NCI-H2196 (cell line): ENCODE measurements at regions not wholly inside any gene's neighbourhood (a gene's known extent, or its start where the extent isn't known, plus 50 kb on each side); places are given as distances from the start of the nearest gene placed in this dataset.

ENCODE experiments used
- DNase-seq: peaks from one replicate; lab custom pipeline; 2025; ENCODE audit not compliant: unreplicated experiment; lab: John Stamatoyannopoulos, UW

DNA sequence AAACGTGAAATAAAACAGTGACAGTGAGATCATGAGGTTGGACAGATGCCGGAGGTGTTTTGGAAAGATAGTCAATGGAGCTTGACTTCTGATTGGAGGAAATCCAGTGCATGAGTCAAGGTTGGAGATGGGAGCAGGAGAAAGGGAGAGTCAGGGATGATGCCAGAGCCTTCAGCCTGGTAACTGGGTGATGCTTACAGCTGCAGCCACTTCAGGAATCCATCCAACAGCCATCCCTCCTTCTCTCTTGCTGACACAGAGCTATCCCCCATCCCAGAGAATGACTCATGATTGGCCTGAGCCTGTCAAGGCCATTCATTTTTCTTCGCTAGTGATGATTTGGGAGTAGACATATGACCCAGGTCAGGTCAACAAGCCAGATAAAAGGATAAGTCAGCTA lies 112.8 kb downstream of the SAMD5 start:
- DNase-seq: no peak

DNA sequence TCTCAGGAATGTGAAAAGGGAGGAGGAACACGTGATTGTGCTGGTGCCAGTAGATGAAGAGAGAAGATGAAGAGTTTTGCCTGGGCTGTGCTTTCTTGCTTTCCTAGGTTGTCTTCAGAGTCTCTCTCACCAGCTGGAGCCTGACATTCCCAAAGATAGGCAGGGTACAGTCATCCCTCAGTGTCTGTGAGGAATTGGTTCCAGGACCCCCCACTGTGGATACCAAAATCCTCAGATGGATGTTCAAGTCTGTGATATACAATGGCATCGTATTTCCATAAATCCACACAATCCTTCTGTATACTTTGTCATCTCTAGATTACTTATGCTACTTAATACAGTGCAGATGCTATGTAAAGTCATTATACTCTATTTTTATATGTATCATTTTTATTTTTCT lies 113.5 kb downstream of the SAMD5 start:
- DNase-seq: no peak

DNA sequence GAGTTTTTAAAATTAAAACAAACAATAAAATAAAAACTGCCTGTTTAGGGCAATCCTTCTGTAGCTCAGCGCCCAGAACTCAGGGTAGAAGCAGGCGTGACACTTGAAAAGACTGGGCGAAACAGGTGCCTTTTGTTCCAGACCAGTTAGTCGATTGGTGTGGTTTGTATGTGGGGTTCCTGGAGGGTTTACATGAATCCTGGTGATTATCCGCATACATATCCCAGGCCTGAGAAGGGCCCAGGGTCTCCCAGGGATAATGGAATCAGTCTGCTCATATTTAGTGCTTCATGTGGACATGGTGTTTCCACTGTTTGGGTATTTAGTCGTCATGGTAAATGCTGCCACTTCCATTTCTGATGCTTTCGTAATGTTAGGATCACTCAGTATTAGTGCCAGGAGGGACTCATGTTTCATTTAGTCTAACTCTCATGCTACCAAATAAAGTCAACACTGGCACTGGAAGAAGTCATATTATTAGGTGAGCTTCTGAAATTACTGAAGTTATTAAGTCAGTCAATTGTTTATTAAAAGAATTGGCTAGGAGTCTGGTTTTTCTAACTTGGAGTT lies 116.5 kb downstream of the SAMD5 start:
- no peak for DNase-seq

DNA sequence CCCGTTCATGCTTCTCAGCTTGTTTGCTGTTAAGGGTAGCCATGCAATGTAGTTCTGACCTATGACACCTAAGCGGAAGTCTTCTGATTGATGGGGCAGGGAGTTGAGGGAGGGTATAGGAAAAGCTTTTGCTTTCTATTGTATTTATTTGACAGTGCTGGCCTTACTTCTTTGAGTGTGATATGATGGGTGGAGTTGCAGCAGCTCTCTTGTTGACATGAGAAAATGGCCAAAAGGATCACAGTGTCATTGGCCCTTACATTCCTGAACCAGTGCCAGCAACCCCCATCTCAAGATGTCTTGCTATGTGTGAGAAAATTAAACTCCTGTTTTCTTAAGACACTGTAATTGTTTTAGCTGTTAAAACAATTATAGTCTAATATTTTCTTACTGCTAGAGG lies 117.5 kb downstream of the SAMD5 start:
- DNase-seq: no peak

DNA sequence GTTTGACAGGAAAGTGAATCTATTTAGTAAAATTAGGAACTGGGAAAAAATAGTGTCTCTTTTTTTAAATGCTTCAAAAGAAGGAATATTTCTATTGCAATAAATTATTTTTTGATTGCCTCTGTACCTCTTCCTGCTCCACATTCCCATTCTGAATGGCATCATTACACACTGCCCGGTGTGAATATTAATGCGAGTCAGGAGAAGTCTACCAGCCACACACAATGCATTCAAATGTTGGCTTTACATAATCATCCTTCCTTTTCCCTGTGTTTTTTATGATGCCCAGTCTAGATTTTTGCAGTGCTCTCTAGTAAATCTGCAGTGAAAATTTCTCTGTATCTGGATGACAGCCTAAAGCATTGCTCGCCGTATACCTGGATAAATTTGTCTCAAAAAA lies 118.9 kb downstream of the SAMD5 start:
- DNase-seq: no peak

DNA sequence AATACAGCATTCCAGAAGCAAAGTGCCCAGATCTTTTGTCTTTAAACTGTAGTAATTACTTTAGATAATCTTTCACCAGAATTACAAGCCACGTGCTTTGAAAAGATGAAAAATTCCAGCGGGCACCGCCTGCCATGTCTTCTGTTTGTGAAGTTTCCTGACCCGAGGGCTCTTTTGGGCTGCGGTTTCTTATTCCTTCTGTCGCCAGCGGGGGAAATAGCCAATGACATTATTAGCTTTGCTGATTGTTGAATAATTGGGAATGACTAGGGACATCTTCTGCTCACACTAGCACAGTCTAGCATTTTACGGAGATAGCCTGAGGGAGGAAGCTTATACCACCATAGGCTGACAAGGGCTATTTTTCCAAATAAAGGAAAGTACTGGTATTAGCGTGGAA lies 124.7 kb downstream of the SAMD5 start:
- DNase-seq: no peak

DNA sequence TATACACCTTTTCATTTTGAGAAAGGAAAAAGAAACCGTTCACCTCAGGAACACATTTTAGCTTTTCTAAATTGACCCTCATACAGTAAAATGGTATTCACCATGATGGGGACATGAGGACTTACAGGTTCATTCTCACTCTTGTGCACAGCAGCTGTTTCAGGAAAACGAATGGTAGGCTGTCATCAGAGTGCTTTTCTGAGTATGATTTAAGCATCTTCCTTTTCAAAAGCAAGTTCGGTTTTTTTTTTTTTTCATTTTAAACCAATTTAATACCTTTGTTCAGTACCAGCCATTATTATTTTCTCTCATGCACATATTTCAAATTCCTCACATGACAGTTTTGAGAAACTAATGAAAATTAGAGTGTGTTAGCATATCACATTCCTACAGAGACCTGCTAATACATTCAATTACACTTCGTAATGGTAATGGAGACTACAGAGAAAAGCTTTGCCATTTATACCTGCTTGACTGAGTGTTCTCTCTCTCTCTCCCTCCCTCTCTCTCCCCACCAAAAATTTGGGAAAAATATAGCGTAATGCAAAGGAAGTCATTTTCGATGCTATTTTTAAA lies 129.2 kb downstream of the SAMD5 start:
- DNase-seq: no peak

DNA sequence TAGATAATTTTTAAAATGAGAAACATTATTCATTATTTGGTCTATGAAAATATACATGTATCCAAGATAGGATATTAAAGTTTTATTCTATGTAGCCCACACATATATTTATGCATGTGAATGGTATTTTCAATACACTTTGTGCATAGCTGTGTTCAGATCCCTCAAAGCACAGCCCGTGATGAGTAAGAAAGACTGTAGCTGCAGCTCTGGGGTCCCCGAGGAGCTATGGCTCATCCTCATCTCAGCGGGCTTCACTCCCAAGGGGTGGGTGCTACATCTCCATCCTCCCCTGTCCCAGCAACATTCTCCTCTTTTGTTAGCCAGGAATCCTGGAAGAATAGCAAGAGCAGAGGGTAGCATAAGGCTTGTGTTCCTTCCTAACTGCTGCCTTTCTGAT lies 130.8 kb downstream of the SAMD5 start:
- no peak for DNase-seq

DNA sequence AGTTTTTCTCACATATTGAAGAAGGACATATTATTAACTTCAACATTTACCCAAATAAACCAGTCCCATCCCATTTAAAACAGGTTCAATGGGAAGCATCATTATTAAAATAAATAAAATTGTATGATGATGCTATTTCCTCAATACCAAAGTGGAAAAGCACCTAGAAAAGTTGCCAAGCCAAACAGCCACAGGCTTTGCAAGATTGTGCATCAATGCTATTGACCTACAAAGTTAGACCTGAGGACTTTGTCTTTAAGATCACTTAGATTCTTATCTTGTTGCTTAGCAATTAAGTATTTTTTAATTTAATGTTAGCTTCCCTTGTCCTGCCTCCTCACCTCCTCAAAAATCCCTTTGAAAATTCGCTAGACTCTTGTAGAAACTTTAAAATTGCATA lies 132.1 kb downstream of the SAMD5 start:
- DNase-seq: no peak

DNA sequence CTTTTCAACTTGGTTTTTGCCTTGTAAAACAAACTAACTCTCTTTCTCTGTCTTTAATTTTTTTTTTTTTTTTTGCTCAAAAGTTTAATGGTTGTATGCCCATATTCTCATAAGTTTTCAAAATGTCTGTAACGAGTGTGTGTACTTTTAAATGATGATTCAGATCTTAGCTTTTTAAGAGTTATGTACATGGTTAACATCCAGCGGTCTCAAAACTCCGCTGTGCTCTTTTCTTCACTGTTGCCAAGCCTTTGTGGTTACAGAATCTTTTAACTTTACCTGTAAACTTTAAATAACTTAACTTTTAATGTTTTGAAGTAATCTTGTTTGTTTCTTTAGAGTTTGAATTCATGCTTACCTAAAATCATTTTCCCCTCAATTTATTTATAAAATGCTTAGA lies 133.0 kb downstream of the SAMD5 start:
- no peak for DNase-seq

DNA sequence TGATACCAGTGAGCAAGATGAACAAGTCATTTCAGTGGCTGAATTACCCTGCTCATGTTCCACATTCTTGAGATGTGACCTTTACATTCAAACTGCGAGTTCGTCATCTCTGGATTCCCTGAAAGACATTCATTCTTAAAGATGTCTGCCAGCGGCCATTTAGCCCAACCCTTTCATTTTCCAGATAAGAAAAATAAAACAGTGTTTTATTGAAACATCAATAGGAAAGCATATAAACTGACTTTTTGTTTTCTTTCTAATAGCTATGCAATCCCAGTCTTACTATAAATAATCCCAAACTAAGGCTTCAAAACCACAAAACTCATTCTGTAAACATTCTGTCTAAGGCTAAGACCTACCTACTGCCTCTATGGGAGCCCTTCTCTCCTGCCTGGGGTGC lies 134.0 kb downstream of the SAMD5 start:
- DNase-seq: no peak

DNA sequence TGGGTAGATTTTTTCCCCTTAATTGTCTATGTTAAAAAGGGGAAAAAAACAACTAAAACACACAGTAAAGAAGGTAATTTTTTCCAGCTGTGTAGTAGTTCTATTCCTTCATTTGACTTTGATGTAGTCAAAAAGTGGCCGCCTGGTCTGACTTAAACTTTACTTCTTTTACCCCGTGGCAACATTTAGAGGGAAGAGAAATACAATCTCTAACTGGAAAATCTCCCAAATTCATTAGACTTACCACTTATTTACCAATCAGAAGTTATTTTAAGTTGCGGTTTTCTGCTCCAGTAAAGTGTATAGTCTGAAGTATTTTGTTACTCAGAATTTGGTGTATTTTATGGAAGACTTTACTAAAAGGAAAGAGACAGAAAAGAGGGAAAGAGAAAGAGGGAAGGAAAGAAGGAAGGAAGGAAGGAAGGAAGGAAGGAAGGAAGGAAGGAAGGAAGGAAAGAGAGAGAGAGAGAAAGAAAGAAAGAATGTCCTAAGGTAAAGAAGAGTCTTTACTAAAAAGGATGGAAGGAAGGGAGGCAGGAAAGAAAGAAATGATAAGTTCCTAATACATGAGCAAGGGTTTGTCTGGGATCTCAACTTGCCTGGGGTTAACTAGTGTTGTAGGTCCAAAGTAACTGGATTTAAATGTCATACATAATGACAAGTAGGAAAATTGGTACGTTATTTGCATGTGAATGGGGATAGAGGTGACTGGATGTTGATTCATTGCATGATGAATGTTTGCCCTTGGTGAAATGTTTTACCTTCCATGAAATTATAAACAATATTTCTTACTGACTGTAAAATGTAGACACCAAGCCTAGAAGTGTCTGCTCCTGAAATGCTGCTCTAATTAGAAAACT lies 135.1 kb downstream of the SAMD5 start:
- no peak for DNase-seq

DNA sequence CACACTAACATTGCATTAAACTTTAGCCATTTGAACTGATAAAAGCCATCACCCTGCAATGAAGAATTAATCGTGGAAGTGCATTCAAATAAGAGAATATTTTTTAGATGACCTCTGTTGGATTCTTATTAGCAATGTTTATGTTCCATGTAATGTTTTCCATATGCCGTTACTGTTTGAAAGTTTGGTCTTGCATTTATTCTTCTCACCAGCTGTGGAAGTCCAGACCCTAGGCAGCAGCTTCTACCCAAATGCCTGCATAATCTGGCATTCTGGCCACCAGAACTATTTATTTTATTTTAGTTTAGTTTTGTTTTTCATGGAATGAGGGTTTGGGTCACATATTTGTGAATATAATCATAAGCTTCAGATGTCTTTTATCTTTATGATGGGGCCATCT lies 140.4 kb downstream of the SAMD5 start:
- DNase-seq: no peak

DNA sequence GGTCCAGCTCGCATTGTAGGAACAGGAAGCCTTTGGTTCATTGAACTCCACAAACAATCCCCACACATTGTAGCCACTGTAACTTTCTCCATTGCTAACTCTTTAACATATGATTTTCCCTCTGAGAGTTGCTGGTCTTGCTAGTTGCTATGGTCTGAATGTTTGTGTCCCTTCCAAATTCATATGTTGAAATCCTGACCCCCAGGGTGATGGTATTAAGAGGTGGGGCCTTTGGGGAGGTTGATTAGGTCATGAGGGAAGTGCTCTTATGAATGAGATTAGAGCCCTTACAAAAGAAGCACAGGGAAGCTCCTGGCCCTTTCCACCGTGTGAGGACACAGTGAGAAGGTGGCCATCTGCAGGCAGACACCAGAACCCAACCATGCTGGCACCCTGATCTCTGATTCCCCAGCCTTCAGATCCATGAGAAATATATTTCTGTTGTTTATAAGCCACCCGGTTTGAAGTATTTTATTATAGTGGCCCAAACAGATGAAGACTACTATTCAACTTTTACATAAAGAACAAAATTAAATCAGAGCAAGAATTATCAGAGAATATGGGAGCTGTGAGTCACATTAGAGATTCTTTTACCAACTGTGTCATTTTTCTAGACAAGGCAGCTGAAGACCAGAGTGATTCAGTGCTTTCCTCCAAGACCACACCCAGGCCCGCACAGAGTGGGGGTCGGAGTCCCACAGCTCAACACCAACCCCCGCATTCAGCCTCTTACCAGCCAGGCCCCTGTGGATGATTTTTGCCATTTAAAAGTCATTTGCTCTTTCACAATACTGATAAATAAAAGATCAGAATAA lies 143.0 kb downstream of the SAMD5 start:
- DNase-seq: no peak

DNA sequence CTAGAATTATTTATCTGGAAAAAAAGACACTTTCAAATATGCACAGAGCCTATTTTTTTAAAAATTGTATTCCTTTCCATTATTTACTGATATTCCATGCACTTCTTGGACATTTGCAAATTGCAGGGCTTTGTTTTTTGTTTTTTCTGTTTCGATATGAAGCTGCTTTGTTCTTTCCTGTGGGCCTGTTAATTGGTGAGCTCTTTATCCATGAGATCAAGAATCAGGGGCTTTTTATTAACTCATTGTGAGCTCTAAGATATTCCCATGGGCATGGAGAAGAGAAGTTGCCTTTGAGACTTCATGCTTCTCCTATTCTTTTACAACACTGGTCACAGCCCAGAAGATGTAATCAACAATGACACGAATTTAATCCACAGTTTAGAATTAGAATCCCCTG lies 145.1 kb downstream of the SAMD5 start:
- no peak for DNase-seq

DNA sequence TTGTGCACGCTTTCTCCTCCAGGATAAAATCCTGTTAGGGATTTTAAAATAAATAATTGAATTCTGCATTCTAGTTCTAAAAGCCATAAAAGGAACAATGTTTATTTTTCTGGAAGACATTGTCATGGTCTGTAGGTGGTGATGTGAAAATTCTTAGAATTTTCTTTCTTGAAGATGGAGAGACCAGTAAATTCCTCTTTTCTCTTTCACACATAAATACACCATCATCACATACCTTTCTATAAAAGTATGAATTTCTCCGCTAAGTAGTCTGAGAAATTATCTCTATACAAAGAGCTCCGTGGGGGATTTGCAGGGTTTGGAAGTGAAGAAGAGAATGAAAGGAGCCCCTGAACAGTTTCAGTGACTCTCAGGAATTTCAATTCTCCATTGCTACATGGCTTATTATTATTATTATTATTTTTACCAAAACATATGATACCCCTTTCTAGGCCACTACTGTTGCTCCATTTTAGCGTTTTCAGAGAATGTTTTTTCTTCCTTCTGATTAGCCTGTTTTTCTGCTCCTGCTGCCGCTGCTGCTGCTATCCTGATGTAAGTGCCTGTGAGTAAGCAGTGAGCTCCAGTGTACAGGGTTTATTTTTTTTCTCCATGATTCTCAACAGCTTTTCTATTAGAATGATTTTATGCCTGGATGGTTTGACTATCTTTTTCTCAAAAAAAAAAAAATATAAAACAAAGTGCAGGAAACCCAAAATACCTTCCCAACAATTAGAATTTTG lies 145.8 kb downstream of the SAMD5 start:
- DNase-seq: no peak

DNA sequence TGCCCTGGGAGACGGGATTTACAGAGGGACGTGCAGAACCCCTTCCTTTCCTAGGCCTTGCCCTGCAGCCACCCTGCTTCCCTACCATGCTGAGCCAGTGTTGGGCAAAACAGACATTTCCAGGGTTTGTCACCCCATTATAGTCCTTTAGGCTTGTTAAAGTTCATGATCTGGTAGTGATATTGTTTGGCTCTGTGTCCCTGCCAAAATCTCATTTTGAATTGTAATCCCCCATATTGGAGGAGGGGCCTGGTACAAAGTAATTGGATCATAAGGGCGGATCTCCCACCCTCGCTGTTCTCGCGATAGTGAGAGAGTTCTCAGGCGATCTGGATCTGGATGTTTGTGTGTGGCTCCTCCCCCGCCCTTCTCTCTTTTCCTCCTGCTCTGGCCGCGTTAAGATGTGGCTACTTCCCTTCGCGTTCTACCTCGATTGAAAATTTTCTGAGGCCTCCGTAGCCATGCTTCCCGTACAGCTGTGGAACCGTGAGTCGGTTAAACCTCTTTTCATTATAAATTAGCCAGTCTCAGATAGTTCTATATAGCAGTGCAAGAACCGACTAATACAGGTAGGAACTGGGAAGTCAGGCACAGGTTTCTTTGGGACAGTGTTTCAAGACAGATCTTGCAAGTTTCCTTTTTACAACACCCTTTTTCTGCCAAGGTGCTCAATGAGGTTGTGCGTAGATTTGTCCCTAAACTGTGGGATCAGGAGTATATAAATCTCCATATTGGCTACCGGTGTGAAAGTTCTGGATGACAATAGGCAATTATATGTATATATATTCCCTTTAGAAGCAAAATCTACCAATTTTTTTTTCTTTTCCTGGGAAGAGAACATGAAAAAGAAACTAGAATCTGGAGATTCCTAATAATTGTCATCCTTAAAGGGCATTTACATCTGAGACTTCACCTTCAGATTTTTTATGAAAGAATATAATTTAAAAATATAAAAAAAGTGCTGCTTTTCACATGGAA lies 152.1 kb downstream of the SAMD5 start:
- no peak for DNase-seq

DNA sequence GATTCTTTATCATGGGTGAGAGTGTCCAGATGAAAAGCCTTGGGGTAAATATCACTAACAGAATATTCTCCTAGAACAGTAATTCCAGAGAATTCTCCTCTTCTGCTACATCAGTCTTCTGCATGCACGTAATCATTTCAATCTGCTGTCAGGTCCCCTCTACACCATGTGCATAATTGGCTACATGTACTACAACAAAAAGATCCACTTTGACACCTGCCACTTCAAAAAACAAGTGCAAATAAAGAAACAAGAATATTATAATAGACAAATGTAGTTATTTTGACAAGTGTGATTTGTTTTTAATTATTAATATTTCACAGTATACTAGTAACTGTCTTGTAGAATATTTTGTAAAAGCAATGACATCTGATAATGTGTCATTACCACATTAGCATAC lies 154.2 kb downstream of the SAMD5 start:
- DNase-seq: no peak

DNA sequence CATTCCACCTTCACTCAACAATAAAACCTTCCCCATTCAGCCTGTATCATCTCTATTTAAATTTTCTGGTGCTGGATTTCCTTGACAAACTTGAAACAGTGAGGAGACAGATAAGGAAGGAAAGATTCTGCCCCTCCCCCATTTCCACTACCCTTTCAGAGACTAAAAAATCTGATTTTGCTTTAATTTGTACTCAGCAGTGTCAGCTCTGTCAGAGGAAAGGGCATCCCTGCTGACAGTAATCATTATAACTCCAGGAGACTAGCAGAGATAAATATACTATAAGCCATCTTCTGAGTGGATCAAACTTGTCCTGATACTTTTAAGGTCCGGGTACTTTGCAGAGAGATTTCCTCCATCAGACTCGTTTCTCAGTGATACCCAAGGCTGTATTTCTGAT lies 155.6 kb downstream of the SAMD5 start:
- DNase-seq: no peak

DNA sequence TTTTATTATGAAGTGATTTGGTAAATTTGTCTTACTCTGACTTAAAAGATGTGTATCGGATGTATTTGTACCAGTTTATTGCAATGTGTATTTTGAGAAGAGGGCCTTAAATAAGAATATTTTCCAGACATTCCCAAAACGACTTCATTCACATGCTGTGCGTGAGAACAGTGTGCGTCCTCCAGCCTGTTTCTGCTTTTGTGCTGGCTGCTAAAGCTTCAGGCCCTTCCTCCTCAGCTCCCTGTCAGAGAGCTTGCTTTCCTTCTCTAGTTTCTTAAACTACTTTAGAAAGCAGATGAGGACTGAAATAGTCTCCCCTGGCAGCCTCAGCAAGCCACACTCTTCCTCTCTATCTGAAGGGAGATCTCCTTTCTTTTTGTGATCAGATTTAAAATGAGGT lies 157.8 kb downstream of the SAMD5 start:
- no peak for DNase-seq
